ENCODE measurements at regions not wholly inside any gene's neighbourhood (a gene's known extent, or its start where the extent isn't known, plus 50 kb on each side); places are given as distances from the start of the nearest gene placed in this dataset.
"Not testable (repeated sequence)": the region's sequence is repeated elsewhere in the genome, so short reads cannot be mapped to it uniquely, and the experiment has no call there.

DNA sequence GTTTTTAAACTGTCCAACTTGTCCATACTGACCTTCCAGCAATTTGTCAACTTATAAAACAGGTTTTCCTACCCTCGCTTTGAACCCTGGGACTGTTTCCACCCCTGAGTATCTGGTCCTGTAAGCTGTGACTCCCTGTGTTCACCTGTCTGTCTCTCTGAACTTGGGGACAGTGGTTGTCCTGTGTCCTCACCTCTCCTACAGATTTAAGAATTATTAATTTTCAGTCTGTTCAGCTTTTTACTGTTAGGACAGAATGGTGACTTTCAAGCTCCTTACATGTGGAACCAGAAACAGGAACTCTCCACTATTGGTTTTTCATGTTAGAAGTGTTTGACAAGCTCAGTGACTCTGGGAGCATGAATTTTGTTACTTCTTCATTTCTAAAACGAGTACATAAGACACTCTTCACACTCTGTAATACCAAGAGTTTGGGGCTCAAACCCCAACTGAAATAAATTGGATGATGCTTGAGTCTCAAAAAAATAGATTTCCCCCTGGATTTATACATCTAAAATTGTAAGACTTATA, 713.9 kb downstream of the COL12A1 start:
- no peak for DNase-seq (ENCODE audit: low spot score)

DNA sequence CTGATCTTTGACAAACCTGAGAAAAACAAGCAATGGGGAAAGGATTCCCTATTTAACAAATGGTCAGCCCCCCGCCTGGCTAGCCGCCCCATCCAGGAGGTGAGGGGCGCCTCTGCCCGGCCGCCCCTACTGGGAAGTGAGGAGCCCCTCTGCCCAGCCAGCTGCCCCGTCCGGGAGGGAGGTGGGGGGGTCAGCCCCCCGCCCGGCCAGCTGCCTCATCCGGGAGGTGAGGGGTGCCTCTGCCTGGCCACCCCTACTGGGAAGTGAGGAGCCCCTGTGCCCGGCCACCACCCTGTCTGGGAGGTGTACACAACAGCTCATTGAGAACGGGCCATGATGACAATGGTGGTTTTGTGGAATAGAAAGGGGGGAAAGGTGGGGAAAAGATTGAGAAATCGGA, 717.1 kb downstream of the COL12A1 start:
- DNase-seq (ENCODE audit: low spot score), result not testable (repeated sequence)

DNA sequence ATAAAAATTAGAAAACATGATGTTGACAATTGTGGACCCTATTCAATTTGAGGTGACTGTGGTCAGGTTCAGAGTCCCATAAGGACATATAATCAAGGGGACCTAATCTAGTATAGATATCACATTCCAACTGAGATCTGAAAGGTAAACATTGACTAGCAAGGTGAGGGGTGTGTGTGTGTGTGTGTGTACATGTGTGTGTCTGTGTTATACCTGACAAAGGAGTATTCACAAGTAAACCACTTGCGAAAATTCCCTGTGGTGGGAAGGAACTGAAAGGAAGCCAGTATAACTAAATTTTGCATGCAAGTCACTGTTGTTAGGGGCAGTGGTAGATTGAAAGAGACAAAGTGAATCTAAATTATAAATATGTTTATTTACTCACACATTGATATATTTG, 723.7 kb downstream of the COL12A1 start:
- no peak for DNase-seq (ENCODE audit: low spot score)

DNA sequence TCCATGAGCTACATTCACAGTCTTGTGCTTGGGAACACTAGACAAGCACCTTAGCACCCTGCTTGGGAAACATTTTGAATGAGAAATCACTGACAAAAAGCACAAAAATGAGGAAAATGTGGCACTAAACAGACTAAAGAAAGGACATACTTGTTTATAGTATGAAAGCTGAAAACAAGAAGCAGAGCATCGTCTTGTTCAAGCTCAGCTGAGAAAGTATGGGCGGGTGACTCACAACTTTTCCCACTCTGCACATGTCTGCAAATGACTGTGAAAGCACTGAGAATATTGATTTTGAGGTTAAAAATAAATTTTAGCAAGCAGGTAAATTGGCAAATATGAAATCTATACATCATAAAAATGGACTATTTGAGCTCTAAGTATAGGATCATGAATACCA, 725.3 kb downstream of the COL12A1 start:
- DNase-seq (ENCODE audit: low spot score), result no peak

DNA sequence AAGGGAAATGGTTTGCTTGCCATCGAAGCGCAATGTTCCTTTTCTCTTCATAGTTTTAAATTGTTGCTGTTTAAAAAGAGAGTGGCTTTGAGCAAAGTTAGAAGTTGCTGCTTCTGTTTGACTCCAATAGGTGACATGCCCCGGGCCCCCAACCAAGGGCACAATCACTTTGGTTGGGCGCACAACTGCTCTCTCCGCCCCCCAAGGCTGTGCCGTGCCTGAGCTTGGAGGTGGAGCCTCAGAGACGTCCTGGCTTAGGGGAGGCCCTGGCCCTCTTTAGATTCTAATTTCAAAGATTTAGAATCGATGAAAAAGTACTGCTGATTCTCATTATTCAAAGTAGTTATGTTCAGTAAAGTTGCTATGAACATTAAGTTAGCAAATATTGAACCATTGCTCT, 725.9 kb downstream of the COL12A1 start:
- DNase-seq (ENCODE audit: low spot score), result no peak

DNA sequence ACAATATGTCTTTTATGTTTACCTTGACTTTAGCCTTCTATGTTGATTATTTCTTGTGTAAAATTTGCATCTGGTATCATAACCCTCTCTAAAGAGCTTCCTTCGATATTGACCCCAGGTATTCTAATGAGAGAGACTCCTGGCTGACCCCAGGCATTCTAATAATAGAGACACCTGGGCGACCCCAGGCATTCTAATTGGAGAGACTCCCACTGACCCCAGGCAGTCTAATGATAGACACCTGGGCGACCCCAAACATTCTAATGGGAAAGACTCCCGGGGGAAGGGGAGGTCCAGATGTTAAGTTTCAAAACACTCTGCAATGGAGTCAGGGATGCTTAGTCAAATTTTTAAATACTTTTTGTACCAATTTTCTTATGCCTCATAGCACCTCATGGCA, 726.4 kb downstream of the COL12A1 start:
- DNase-seq (ENCODE audit: low spot score), result no peak

DNA sequence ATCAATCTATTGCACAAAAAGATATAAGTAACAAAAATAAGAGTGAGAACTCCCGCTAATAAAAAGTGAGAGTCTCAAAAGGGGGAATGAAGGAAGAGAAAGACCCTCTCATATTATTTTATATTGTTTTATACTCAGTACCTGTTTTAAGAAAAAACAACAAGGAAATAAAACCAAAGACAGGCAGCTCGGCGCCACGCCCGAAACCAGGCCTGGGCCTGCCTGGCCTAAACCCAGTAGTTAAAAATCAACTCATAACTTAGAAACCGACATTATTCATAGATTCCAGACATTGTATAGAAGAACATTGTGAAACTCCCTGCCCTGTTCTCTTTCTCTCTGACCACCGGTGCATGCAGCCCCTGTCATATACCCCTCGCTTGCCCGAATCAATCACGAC, 731.8 kb downstream of the COL12A1 start:
- DNase-seq (ENCODE audit: low spot score), result not testable (repeated sequence)

DNA sequence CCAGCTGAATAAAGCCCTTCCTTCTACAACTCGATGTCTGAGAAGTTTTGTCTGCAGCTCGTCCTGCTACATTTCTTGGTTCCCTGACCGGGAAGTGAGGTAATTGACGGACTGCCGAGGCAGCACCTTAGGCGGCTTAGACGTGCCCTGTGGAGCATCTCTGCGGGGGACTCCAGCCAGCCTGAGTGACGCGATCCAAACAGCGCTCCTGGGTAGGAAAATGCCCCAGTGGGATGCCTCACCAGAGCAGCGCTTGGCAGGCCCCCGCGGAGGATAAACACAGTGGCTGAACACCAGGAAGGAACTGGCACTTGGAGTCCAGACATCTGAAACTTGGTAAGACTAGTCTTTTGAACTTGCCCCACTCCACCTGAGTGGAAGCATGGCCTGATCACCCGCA, 737.3 kb downstream of the COL12A1 start:
- DNase-seq (ENCODE audit: low spot score), result not testable (repeated sequence)

DNA sequence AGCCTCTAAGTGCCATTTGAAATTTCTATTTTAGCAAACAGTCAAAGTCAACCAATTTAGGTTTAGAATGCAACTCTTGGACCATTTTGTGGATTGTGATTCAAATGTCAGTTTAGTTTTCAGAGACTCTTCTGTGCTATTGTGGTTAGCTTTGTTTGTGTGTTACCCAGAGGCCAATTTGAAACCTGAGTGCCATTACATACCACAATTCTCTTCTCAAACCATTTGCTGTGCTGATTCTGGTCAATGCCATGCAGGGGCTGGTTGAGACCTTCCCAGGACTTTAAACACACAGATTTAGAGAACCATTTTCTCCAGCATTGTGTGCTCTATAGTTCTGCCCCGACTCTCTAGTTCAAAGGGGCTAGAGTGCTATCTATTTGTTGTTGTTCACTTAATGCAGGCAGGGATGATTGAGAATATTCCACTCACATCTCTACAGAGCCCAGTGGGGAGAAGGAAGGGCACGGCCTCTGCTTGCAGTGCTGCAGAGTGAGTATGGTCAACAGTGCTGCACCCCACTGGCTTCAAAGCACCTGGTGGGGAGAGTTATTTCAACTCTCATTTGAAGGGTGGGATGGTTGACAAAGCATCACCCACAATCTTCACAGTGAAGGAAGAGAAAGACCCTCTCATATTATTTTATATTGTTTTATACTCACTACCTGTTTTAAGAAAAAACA, 738.2 kb downstream of the COL12A1 start:
- DNase-seq (ENCODE audit: low spot score), result no peak

DNA sequence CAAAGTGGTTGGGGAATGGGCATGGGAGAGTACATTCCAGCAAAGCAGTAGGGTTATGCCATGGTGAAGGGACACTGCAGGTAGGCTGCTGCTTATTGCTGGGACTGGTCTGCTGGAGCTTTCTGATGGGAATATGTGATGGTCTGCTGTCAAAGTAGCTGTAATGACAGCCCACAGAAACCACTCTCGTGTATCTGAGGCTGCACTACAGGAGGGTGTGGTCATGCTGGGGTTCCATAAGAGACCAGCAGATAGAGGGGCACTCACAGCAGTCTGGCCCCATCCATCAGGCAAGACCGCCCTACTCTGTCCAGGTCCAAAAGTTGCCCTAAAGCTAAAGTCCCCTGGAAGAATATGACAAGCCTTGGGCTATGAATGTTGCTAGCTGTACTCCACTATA, 739.3 kb downstream of the COL12A1 start:
- DNase-seq (ENCODE audit: low spot score), result no peak

DNA sequence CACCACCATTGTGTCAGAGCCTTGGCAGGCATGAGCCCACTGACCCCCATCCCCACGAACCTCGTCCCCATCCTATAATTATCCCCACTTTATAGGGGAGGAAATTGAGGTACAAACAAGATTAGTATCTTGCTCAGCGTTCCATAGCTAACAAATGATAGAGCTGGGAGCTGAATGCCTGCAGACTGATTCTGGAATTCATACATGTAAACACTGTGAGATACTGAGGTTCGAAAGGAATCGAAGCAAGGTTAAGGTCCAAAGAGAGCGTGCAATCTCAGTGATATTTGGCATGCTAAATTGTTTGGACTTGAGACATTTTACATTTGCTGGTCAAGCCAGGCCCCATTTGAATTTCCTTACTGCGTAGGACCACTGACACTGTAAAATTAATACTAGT, 746.6 kb downstream of the COL12A1 start:
- no peak for DNase-seq (ENCODE audit: low spot score)

DNA sequence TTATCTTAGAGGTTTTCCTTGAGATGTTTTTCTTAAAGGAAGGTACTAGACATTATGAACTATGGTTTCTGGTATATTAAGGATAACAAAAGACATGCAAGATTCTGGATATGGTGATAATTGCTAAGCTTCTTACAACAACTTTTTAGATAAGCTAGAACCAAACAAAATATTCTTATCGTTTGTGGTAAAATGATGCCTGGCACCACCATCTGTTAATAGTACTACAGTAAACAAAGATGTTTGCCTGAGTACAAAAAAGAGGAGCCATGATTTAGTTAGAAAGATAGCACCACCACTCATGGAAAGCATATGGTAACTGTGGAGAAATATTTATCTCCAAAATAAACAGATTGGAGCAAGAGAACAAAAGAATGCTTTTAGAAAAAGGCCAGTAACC, 747.3 kb downstream of the COL12A1 start:
- DNase-seq (ENCODE audit: low spot score), result no peak

DNA sequence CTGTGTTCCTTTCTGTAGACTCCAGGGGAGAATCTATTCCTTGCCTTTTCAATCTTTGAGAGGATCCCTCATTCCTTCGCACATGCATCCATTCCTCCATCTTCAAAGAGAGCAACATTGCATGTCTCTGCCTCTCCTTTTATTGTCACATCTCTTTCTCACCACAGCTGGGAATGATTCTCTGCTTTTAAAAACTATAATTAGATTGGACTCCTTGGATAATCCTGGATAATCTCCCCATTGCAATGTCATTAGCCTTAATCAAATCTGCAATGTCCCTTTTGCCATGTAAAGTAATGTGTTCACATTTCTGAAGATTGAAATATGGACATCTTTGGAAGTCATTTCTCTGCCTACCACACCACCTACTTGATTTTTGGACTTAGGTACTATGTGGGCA, 750.1 kb downstream of the COL12A1 start:
- DNase-seq (ENCODE audit: low spot score), result no peak

DNA sequence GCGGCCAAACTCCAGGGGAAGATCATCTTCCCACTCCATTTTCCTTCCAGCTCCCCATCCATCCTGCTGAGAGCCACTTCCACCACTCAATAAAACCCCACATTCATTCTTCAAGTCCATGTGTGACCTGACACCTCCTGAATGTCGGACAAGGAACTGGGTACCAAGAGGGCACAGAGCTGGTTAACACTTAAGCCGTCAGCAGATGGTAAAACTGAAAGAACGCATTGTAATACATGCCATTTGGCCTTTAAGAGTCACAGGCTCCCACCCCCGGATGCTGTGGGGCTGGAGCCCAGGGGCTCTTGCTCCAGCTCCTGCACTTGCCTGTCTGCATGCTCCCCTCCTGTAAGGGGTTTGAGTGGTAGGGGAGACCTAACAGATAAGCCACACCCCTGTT, 753.9 kb downstream of the COL12A1 start:
- no peak for DNase-seq (ENCODE audit: low spot score)

DNA sequence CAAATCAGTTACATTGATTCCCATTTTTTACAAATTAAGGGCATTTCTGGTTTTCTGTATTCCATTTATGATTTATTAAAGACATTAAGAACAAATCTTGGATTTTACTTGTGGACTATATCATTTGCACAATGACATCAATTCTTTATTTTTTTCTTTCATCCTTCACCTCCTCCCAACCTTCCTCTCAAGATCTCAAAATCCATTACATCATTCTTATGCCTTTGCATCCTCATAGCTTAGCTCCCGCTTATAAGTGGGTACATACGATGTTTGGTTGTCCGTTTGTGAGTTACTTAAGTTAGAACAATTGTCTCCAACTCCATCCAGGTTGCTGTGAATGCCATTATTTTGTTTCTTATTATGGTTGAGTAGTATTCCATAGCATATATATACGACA, 752.8 kb downstream of the CD109 start:
- no peak for DNase-seq (ENCODE audit: low spot score)

DNA sequence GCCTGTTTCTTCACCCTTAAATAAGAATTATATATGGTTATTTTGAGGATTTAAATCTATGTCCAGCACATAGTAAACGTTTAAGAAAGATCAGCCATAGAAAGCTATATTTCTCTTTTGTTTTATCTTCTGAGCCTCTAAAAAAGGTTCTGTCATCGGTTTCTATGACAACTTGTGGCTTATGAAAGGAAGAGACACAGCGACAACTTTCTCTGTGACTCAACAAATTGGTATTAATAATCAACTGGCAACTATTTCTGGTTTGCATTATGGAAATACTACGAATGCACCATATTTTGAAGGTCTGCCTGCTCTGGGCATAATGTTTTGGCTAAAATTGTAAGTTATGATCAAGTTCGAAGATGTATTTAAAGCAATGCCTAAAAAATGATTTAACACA, 751.0 kb downstream of the CD109 start:
- DNase-seq (ENCODE audit: low spot score), result peak; percentile 18

DNA sequence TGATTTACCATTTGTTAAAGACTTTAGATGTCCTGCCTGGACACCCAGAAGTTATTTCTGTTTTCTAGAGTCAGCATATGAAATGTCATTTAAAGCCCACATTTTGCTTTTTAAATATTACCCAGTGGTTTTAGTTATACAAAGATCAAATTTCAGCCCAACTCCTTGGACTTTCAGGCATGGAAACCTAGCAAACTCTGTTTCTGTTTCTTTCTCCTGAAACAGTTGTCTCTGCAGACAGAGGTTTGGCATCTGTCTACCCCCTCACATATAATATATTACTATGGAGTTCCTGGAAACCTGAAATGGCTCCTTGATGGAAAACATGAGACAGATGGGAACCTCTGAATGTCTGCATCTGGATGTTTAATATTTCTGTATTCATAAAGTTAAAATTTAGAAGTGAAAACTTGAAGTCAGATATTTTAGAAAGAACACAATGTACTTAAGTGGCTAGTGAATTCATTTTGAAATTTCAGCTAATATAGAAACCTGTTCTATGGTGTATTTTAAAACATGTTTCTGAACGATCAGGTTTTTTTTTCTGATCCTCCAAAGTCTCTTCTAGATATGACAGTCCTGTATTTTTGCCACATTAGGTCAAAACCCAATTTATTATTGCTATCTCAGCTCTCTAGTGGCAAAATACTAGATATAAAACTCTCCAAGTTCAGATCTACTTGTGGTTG, 743.3 kb downstream of the CD109 start:
- DNase-seq (ENCODE audit: low spot score), result no peak

DNA sequence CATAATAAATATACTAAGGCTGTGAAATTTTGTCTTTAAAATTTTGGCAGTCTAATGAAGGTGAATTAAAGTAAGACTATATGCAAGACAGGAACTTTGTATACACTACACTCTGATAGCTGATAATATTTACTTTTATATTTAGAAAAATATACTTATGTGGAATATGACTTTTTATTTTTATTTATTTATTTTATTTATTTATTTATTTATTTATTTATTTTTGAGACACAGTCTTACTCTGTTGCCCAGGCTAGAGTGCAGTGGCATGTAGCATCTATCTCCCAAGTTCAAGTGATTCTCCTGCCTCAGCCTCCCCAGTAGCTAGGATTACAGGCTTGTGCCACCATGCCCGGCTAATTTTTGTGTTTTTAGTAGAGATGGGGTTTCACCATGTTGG, 742.4 kb downstream of the CD109 start:
- not testable (repeated sequence) for DNase-seq (ENCODE audit: low spot score)

DNA sequence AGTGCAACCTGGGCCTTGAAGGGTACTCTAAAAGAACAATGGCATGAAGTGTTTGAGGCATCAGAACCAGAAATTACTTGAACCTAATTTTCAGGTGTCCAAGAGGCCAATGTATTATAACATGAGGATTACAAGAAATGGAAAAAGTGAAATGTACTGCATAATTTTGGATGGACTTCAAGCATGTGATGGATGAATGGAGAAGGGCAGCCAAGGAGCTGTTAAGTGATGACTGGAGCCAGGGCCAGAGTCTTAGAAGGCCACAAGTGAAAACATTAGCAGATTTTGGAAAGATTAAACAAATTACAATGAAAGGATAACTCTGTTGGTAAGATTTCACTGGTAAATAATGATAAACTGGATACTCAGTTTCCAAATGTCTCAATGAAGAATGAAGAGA, 738.2 kb downstream of the CD109 start:
- no peak for DNase-seq (ENCODE audit: low spot score)

DNA sequence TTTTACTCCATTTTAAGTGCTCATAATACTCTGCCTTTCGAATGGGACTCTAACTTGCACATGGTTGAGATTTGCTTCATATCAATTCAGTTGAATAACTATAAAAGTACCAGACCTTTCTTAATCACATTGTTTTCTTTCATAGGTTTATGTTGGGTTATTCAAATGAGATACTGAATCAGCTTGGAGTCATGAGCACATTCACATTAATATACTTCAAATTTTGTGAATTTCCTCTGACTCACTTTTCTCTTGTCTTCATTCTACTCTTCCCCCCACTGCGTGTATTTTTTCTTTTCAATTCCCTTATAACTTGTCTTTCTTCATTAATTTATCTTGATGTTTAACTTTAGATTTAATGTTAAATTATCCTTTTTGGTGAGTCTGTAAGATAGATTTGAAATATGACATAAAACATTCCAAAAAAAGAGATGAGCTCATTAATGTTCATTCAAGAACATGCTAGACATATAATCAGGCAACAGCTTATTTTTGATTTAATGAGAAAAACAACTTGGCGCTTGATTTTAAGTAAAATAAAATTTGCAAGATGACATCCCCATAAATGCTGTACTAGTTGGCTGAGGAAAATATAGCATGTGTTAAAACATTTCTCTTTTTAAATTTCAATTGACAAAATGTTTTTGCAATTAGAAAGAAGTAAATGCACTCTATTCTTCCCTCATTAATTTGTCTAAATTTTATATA, 736.0 kb downstream of the CD109 start:
- DNase-seq (ENCODE audit: low spot score), result peak; percentile 11

DNA sequence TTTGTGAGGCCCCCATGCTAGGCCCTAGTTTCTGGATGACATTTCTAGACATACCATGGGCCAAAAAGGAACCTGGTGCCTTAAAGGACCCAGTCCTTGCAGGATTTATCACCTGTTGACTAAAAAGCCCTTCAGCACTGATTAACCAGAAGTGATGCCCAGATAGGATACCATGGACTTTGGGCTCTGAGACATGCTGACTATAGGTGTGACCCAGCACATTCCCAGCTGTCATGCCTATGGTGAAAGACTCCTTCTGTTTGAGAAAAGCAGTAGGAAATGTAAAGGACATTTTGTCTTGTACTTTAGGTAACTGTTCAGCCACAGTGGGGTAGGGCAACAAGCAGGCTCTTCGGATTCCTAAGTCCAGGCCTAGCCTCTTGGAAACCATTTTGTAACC, 724.2 kb downstream of the CD109 start:
- no peak for DNase-seq (ENCODE audit: low spot score)

DNA sequence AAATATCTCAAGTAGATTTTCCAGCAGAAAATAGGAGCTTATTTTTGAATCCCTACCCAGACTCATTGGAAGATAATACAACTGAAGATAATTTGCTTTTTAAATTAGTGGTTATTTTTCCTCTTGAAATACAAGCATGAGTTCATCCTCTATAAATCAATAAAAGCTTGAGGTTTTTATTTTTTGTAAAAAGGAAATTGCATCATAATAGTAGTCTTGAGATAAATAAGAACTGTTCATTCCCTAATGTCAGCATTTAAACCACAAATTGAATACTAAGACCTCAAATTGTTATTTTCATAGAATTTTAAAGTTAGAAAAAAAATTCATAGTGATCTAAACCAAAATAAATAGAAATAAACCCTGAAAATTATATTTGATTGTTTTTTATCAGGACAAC, 719.1 kb downstream of the CD109 start:
- DNase-seq (ENCODE audit: low spot score), result peak; percentile 8

DNA sequence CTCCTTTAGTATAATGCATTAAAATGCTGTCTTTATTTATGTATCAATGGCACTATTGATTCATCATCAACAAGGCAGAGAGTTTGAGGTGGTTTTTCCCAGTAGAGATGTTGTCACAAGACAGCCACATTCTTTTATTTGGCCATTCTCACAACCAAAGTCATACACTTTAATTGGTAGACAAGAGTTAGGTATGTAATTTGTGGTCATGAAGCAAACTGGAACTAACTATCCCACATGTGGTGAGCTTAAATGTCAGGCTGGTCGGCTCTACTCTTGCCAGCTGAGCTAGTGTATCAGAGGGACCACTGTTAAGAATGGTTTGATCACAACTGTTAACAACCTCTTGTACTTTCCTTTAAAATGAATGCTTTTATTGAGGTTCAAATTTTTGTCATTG, 714.6 kb downstream of the CD109 start:
- DNase-seq (ENCODE audit: low spot score), result peak; percentile 27

All from AG20443 (cell line).